IPS-20b (cell line): ENCODE measurements at regions not wholly inside any gene's neighbourhood (a gene's known extent, or its start where the extent isn't known, plus 50 kb on each side); places are given as distances from the start of the nearest gene placed in this dataset.

Experiments used
- H3K27ac ChIP-seq: one replicate; pipeline ENCODE4 v1.5.1; 2013; ENCODE audit warnings: low read length
- H3K27me3 ChIP-seq: 2 replicates; pipeline ENCODE4 v1.6.1; 2013; ENCODE audit warnings: mild to moderate bottlenecking, low read length, inconsistent platforms; ENCODE audit not compliant: insufficient read depth
- H3K36me3 ChIP-seq: 2 replicates; pipeline ENCODE4 v1.6.1; 2013; ENCODE audit warnings: low read depth, mild to moderate bottlenecking, inconsistent platforms, low read length, moderate library complexity; ENCODE audit not compliant: insufficient read depth
- H3K4me1 ChIP-seq: 2 replicates; pipeline ENCODE4 v1.6.1; 2013; ENCODE audit warnings: mild to moderate bottlenecking, control low read depth, inconsistent platforms, low read length, moderate library complexity; ENCODE audit not compliant: insufficient read depth
- H3K4me3 ChIP-seq: 2 replicates; pipeline ENCODE4 v1.5.1; 2013; ENCODE audit warnings: mild to moderate bottlenecking, low read length, inconsistent platforms
- H3K9ac ChIP-seq: 2 replicates; pipeline ENCODE4 v1.6.1; 2013; ENCODE audit warnings: low read depth, mild to moderate bottlenecking, inconsistent platforms, low read length, moderate library complexity
- H3K9me3 ChIP-seq: 2 replicates; pipeline ENCODE4 v1.6.1; 2013; ENCODE audit warnings: mild to moderate bottlenecking, low read depth, low read length, inconsistent platforms; ENCODE audit not compliant: insufficient read depth

- Histone ChIP-seq H3K9ac (no peak overlapping the region), H3K27ac (no peak overlapping the region), H3K4me1 (peaks cover 16% of the 10 kb centered on the region), H3K36me3 (no peaks in the 10 kb centered on the region), H3K27me3 (no peaks in the 10 kb centered on the region), H3K9me3 (no peaks in the 10 kb centered on the region; the same call in 1 of the 2 replicates), H3K4me3 (no peak overlapping the region)
Observed at GRCh38 chr15:87764461-87765240, 491.9 kb downstream of the NTRK3 start.

- Histone ChIP-seq H3K9me3 (no peaks in the 10 kb centered on the region; the same call in 1 of the 2 replicates), H3K36me3 (no peaks in the 10 kb centered on the region), H3K4me3 (no peak overlapping the region), H3K9ac (no peak overlapping the region), H3K4me1 (peaks cover 16% of the 10 kb centered on the region), H3K27ac (no peak overlapping the region), H3K27me3 (no peaks in the 10 kb centered on the region)
Observed at GRCh38 chr15:87763837-87764236, 492.7 kb downstream of the NTRK3 start.

- H3K27me3 ChIP-seq, result no peaks in the 10 kb centered on the region
- no peak overlapping the region for H3K9ac ChIP-seq
- no peak overlapping the region for H3K27ac ChIP-seq
- H3K36me3 ChIP-seq, result no peaks in the 10 kb centered on the region
- H3K9me3 ChIP-seq, result no peaks in the 10 kb centered on the region; the same call in 1 of the 2 replicates
- peaks cover 16% of the 10 kb centered on the region for H3K4me1 ChIP-seq
- no peak overlapping the region for H3K4me3 ChIP-seq
Observed at GRCh38 chr15:87761736-87762509, 494.6 kb downstream of the NTRK3 start.

- Histone ChIP-seq H3K4me1 (peaks cover 16% of the 10 kb centered on the region), H3K4me3 (no peak overlapping the region), H3K36me3 (no peaks in the 10 kb centered on the region), H3K27ac (no peak overlapping the region), H3K27me3 (no peaks in the 10 kb centered on the region), H3K9me3 (no peaks in the 10 kb centered on the region), H3K9ac (no peak overlapping the region)
Observed at GRCh38 chr15:87760547-87761314, 495.8 kb downstream of the NTRK3 start.

- Histone ChIP-seq H3K4me3 (no peak overlapping the region), H3K27ac (no peak overlapping the region)
Observed at GRCh38 chr15:87758794-87759418, 497.6 kb downstream of the NTRK3 start.

GRCh38 chr15:87757084-87757483 is 499.5 kb downstream of the NTRK3 start:
- H3K4me3 ChIP-seq, result no peak overlapping the region
- no peaks in the 10 kb centered on the region for H3K9me3 ChIP-seq
- no peaks in the 10 kb centered on the region for H3K36me3 ChIP-seq
- no peak overlapping the region for H3K9ac ChIP-seq
- H3K27ac ChIP-seq, result no peak overlapping the region
- no peaks in the 10 kb centered on the region for H3K4me1 ChIP-seq
- no peaks in the 10 kb centered on the region for H3K27me3 ChIP-seq

More at GRCh38 chr15:87758794-87759418, 497.6 kb downstream of the NTRK3 start:
- Histone ChIP-seq H3K27me3 (no peaks in the 10 kb centered on the region), H3K4me1 (0 out of 2 replicates have a peak, but pooled peaks cover 2% of the 10 kb centered on the region), H3K36me3 (no peaks in the 10 kb centered on the region), H3K9ac (no peak overlapping the region), H3K9me3 (no peaks in the 10 kb centered on the region)

GRCh38 chr15:87756072-87756471 is 500.5 kb downstream of the NTRK3 start:
- H3K4me3 ChIP-seq, result no peak overlapping the region
- no peaks in the 10 kb centered on the region for H3K36me3 ChIP-seq
- no peak overlapping the region for H3K27ac ChIP-seq
- no peaks in the 10 kb centered on the region for H3K27me3 ChIP-seq
- no peaks in the 10 kb centered on the region for H3K4me1 ChIP-seq
- no peak overlapping the region for H3K9ac ChIP-seq
- no peaks in the 10 kb centered on the region for H3K9me3 ChIP-seq

- Histone ChIP-seq H3K9me3 (no peaks in the 10 kb centered on the region), H3K36me3 (no peaks in the 10 kb centered on the region)
Observed at GRCh38 chr15:87755226-87755625, 501.3 kb downstream of the NTRK3 start.

GRCh38 chr15:87753539-87753938 is 503.0 kb downstream of the NTRK3 start:
- Histone ChIP-seq H3K9ac (no peak overlapping the region), H3K27me3 (no peaks in the 10 kb centered on the region), H3K4me1 (no peaks in the 10 kb centered on the region), H3K36me3 (no peaks in the 10 kb centered on the region), H3K27ac (no peak overlapping the region), H3K9me3 (no peaks in the 10 kb centered on the region), H3K4me3 (no peak overlapping the region)

More at GRCh38 chr15:87755226-87755625, 501.3 kb downstream of the NTRK3 start:
- no peak overlapping the region for H3K27ac ChIP-seq
- H3K27me3 ChIP-seq, result no peaks in the 10 kb centered on the region
- no peaks in the 10 kb centered on the region for H3K4me1 ChIP-seq
- H3K4me3 ChIP-seq, result no peak overlapping the region
- no peak overlapping the region for H3K9ac ChIP-seq

- no peaks in the 10 kb centered on the region for H3K27me3 ChIP-seq
- H3K36me3 ChIP-seq, result no peaks in the 10 kb centered on the region
- no peaks in the 10 kb centered on the region for H3K9me3 ChIP-seq
- no peak overlapping the region for H3K4me3 ChIP-seq
- no peak overlapping the region for H3K27ac ChIP-seq
- H3K9ac ChIP-seq, result no peak overlapping the region
- H3K4me1 ChIP-seq, result no peaks in the 10 kb centered on the region
Observed at GRCh38 chr15:87752250-87752951, 504.1 kb downstream of the NTRK3 start.

- no peaks in the 10 kb centered on the region for H3K4me1 ChIP-seq
- H3K9me3 ChIP-seq, result no peaks in the 10 kb centered on the region
- no peaks in the 10 kb centered on the region for H3K27me3 ChIP-seq
- H3K36me3 ChIP-seq, result no peaks in the 10 kb centered on the region
- no peak overlapping the region for H3K4me3 ChIP-seq
- no peak overlapping the region for H3K27ac ChIP-seq
- H3K9ac ChIP-seq, result no peak overlapping the region
Observed at GRCh38 chr15:87748483-87748882, 508.1 kb downstream of the NTRK3 start.
